Mesenteric fat pad (tissue), 1 donor: ENCODE measurements at regions not wholly inside any gene's neighbourhood (a gene's known extent, or its start where the extent isn't known, plus 50 kb on each side); places are given as distances from the start of the nearest gene placed in this dataset.

Experiments used
- DNase-seq: peaks from one replicate; pipeline ENCODE4 v3.0.0-alpha.2; 2020; ENCODE audit warnings: low spot score
- donor health status: DM: yes; HTN: yes; CAD: no.

DNA sequence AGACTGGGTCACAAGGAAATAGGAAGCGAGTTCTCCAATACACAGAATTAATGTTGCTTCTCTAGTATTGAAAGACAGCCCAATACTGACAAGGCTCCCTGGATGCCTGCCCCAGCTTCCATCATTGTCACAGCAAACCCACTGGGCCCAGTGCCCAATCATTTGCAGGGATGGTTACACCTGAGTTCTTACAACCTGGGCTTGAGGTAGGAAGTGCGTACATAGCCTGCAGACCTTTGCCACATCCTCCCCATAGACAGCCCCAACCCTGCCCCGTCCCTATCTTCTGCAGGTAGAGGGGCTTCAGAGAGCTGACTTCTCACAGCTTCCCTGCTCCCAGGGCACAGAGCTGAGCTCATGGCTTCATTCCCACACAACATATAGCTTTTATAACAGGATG, 108.1 kb upstream of the UBL3 start:
- DNase-seq = no peak

DNA sequence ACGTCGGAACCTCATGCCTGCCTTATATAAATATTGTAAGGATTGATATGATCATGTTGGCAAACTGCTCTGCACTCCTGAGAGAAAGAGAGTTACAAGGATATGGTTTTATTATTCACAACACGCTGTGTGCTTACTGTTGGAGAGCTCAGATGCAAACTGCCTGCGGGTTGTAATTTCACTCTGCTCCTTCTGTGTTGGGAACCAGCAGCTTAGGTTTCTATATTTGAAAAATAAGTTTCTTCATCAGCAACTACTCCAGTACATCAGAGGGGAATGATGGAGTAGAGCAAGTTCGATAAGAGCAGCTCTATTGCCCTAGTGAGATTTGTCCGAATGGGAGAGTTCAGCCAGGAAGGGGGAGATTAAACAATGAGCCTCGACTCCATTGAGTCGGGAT, 106.9 kb upstream of the UBL3 start:
- DNase-seq = no peak

DNA sequence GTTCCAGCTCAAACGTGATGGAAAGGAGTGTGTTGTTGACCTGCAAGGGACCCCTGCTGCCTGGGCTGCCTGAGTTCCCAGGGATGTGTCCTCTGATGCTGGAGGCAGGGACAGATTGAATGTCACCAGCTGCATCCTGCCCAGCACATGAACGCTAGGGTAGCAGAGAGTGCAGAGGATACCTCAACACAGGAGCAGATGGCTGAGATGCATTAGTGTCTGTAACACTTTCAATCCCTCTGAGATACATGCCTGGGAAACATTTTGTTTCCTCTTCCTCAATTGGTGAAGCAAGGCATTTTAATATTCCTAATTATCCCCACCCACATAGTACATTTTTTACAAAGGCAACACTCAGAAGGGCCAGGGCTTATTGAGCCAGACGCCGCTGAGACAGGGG, 106.4 kb upstream of the UBL3 start:
- DNase-seq = no peak

DNA sequence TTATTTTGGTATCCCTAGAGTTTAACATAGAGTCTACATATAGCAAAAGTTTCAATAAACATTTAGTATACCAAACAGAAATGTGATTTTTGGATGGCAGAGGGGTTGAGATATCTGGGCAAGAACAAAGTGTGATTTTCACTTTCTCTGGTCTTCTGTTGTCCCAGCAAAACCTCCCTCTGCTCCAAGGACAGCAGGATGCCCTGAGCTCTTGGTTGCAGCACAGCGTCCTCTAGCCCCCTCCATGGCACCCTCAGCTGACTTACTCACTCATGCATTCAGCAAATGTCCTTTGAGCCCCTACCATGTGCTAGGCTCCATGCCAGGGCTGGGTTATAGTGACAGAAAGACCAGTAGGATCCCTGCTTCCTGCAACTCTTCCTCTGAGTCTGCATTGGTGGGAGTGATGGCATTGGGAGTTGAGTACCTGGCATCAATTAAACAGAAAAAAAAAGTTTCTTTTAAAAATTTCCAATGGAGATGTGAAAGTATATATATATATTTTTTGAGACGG, 104.8 kb upstream of the UBL3 start:
- DNase-seq = no peak

DNA sequence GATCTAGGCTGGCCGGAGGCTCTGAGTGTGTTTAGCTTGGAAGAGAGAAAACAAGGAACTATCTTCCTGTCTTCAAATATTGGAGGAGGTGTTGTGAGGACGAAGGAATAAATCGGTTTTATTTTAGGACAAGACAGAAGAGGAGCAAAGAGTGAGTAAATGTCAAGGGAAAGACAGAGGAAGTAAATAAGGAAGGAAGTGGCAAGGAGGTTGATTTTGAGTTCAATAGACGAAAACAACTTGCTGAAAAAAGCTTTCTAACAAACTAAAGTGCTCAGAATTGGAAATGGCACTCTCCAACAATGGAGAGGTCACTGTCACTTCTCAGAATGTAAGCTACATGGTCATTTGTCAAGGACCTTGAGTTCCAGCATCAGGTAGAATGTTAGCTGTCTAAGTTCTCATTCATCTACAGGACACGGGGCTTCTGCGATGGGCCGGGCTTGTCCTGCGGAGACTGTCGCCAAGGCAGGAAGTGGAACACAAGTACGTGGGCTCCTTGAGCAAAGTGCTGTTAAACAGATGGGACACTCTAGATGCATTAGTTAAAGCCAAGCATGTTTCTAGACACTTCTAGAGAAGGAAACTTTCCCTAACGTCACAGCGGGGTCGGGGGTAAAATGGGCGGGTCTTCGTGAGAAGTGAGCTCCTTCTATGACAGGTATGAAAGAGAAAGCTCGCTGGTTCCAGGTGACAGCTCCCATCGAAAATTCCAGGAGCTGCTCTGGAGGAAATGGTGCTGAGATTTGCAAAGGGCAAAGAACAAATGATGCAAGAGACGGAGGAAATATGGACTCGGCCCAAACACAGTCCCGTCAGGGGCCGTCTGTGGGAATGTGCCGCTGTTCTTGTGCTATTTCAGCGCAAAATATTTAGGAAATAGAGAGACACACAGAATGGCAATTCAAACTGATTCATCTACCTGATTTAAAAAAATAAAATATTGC, 103.9 kb upstream of the UBL3 start:
- DNase-seq = no peak

DNA sequence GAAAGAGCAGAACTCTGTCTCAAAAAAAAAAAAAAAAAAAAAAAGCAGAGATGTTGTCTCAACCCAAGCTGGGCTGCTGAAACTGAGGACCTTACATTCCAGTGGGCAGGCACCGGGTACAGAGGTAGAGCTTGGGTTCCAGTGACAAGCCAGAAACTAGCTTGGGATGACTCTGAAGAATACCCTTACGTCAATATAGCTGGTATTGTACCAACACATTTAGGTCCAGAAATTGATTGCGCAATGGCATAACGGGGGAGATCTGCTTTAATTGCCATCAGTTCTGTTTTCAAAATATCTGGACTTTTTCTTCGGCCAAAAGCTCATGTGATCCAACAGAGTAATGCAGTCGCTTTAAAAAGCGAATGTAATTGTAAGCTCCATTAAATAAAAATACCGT, 103.1 kb upstream of the UBL3 start:
- no peak for DNase-seq

DNA sequence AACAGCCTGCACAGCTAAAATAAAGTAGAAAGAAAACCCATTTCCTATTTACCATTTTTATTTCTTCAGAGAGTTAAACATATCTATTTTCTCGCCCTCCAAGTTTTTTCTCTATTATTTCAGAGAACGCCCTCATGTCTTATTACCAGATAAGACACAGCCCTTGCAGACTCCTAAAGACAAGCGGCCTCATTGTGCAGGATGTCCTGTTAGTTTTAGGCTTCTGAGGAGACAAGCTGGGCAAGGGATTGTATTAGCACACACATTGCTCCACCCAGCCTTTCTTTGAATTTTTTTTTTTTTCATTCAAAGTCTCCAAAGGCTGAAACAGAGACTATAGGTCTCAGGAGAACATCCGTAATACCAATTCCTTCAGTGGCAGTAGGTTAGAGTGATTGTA, 101.8 kb upstream of the UBL3 start:
- no peak for DNase-seq

DNA sequence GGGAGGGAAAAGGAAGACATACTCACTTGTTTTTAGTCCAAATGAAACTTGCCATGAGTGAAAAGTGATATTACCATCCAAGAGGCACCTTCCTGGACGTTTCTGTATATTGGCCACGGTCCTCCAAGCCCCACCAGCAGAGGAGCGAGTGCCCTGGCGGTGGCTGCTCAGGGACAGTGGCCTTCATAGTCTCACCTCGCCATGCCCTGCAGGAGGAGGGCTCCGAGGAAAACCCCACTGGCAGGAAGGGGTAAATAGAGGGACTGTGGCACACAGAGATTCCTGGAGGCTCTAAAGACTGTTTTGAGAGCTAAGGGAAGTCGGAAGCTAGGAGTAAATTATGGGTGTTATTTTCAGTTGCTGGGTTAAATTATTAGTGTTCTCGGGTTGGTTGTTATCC, 98.4 kb upstream of the UBL3 start:
- no peak for DNase-seq

DNA sequence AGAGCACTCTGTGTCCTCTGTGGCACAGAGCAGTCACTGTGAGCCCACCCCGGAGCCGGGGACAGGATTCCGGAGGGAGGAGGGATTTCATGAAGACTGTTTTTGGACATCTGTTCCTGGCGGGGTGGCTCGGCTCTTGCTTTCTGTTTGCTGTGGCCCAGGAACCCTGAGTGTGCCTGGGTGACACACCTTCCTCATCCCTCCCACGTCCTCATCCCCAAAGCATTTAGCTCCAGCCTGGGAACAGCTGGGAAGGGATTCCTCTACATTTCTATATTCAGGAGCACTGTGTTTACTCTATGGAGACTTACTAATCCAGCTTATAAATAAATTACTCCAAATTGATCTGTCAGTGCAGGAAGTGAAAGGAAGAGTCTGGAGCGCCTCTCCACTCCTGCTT, 97.8 kb upstream of the UBL3 start:
- no peak for DNase-seq

DNA sequence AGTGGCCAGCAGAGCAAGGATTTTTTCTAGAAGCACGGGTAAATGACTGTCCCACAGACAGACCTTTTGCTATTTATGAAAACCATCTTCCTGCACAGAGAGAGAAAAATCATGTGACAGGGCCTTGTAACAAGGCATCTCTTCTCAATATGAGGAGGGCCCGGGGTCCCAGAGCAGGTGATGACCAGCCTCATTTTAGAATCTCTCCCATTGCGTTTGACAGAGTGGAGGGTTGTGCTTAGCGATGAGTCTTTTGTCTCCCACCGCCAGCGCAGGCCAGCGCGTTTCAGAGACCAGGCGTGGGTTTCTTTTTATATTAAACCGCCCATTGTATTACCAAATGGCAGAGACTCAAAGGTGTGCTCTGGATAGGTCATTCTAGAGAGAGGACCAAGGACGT, 97.4 kb upstream of the UBL3 start:
- no peak for DNase-seq

DNA sequence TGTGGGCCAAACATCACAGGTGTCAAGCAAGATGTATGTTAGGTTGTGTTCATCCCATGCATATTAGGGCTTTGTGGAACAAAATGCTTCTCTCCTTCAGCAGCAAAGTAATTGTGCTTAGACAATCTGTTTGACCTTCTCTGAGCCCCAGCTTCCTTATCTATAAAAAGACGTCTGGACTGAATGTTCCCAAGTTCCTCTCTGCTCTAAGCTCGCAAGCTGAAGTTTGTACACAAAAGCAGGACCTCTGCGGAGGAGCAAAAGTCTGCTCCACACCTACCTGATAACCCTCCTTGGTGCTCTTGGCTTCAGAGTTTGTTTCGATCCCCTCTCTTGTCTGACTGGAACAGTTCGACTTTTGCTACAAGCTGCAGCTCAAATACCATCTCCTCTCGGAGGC, 95.7 kb upstream of the UBL3 start:
- DNase-seq = no peak

DNA sequence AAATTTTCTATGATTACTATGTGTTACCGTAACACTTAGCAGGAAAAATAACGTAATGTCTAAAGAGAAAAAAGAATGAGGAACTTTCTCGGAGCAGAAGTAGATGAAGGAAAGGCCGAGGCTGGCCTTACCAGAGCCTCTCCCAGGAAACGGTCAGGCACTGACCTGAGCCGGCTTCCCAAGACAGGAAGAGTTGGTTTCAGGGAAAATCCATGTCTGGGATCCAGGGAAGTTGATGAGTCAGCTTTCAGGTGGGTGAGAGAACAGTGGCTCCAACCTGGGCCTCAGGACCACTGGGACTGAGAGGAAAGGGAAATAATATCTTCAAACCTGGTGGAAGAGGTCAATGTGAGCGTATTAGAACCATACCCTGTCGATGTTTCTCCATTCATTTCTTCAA, 93.3 kb upstream of the UBL3 start:
- no peak for DNase-seq

DNA sequence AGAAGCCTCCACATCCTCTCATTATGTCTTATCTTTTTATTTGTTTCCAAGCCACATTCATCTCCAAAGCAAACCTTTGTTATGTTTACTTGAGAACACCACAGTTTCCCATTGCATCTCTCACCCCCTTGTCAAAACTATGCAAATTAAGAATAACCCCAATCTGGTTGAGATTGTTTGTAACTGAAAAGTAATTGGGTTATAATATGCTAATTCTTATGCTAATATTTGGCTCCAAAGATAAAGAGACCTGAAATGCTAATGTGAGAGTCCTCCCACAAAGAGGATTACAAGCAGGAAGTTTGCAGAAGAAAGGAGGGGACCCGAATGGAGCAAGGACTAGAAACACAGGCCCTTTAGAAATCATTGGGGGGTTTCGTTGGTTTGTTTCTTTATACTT, 92.9 kb upstream of the UBL3 start:
- DNase-seq = no peak

DNA sequence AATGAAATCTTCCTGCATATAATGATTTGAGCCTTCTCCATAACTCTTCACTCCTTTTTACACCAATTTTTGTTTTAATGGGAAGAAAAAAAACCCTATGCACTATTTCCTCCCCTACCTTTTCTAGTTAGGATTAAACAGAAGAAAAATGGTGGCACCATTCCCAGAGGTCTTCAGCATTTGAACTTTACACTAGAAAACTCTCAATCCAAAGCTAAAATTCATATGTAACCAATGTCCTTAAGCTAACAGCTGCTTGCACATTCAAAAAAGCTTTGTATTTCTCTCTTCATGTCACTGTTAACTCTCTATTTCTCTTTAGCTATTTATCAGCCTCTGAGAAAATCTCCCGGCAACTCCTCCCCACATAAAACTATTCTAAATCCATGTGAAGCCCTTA, 90.3 kb upstream of the UBL3 start:
- no peak for DNase-seq

DNA sequence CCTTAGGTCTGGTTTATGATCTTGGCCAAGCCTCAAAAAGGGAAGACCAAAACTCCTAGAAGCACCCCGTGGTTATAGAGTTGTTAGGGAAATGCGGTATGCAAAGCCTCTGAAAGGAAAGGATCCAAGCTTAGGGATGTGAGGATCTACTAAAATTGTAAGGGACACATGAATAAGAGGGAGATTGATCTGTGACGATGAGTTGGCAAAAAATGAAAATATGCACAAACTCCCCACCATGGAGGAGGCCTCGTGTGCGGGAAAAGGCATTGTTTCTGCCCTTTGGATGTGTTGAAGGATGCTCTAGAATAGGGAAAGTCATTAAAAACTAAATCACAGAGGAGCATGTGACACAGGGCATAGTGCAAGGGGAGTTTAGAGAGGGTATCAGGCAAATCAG, 88.7 kb upstream of the UBL3 start:
- DNase-seq = no peak

DNA sequence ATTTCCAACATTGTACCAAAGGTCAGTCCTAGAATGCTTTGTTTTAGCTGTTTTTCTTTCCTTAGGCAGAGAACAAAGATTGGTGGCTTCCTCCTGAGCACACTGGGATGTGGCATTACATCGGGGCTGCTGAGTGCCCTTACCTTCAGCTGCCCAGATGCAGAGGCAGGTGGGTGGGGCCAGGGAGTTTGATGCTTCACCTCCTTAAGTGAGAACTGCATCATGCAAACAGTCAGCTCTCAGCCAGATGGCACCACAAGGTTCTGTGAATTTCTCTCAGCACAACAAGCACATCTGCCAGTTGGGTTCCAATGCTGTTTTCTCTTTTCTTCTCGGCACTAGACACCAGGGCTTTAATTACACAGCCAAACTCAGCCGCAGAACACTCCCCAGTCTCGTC, 87.4 kb upstream of the UBL3 start:
- no peak for DNase-seq

DNA sequence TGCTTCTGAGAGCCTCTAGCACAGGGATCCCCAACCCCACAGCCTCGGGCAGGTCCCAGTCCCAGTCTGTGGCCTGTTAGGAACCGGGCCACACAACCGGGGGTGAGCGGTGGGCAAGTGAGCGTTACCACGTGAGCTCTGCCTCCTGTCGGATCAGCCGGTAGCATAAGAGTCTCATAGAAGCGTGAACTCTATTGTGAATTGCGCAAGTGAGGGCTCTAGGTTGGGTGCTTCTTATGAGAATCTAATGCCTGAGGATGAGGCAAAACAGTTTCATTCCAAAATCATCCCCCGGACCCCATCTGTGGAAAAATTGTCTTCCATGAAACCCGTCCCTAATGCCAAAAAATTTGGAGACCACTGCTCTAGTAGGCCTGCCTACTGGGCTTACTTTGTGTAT, 87.0 kb upstream of the UBL3 start:
- DNase-seq = no peak

DNA sequence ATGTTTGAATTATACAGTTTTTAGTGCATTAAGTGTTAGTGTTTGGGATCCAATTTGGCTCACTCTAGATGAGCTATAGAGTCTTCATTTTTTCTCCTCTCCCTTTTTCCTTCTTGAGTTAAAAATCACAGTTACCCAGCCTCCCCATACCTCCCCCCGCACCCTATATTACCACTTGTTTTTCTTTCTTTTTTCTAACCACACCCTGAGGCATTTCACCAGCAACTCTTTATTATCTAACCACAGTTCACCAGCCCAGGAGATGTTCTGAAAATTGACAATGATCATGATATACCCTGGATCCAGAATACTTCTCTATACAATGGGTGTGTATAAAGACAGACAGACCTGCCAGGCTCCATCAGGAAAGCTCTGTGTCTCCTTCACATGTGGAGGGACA, 86.5 kb upstream of the UBL3 start:
- DNase-seq = no peak

DNA sequence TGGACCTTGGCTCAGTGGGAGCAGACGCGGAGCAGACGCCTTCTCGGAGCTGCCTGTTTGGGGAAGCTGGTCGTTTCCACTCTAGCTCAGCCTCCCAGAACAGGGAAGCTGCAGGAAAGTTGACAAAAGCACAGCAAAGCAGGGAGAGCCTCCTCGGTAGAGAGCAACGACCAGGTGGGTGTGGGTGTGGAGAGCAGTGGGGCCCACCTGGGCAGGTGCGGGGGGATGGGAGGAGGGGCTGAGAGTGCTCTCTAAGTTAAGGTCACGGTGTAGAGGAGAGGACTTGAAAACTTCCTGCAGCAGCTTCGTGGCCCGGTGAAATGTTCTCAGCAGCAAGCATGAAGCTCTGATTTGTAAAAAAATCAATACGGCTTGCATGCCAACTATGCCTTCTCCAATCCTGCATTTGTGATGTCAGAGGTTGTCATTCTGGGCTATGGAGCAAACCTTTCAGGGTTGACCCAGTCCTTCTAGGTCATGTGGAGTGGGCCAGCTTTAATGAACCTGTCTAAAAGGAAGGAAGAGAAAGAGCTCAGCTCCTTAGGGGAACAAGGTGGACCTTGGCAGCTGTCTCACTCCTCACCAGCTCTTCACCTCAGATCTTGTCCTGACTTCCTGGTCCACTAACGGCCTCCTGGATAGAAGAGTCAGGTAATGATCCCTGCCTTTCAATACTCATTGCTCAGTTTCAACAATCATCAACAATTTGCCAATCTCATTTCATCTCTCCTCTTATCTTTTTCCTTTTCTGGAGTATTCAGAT, 85.8 kb upstream of the UBL3 start:
- no peak for DNase-seq

DNA sequence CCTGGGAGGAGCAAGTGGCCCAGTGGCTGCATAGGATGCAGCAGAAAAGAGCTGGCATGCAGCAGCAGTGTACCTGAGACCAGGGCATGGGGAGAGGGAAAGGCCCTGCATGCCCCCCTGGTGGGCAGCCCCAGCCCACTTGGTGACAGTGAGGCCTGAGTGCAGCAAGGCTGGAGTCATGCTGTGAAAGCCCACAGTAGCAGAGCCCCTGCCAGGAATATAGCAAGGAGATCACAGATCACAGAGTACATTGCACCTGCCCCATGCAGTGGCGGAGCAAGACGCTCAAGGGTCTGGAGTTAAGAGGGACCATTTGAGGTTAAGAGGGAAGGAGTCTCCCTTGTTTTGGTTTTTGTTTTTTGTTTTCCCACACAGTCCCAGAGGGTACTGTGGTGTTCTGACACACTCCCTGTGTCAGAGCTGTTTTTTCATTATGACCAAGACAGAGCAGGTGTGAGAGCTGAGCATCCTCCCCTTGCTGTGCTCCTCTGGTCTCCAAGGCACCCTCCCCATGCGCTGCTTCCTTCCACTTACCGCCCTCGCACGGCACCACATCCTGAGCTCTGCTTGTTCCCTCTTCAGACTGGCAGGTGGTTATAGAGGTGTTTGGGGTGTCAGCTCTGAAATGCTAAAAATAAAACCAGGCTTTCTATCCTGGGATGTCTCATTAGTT, 85.0 kb upstream of the UBL3 start:
- DNase-seq = no peak

DNA sequence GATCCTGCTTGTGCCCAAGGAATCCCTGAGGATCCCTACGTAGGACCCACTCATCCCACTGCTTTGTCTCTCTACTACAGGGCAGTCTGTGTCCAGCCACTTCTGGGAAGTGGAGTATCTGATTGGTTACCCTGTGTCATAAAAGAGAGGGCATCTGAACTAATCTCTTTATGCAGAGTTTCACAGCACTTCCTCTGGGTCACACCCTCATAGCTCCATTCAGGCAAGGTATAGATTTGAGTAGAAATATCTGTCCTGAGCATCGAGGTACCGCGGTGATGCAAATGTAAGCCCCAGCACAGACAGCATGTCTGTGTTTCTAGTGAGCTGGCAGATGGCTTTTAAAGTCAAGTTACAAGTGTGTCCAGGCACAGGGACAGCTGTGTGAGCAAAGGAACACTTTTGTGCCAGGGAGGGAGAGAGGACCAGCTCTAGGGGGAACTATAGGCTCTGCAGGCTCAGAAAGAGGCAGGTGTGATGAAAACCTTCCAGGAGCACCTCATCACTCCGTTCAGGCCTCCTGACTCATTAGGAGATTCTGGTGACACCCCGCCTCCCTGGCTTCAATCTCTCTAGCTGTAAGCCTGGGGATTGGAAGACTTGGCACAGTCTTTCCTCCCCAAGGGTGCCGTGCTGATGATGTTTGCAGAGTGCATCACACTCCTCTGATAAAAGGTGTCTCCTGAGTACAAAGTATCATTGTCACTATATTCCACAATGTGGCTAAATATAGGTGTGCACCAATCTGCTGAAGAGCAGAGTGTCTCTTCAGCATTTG, 84.3 kb upstream of the UBL3 start:
- no peak for DNase-seq
